A673 (cell line): ENCODE measurements at regions not wholly inside any gene's neighbourhood (a gene's known extent, or its start where the extent isn't known, plus 50 kb on each side); places are given as distances from the start of the nearest gene placed in this dataset.

Source experiments
- BruUV-seq: library from RNA; stranded (reverse); fragments of 400-500 nt; replicated peaks from 2 replicates; lab custom pipeline; 2021; lab: Mats Ljungman, UMichigan
- CTCF ChIA-PET: fragments of 300-600 bp; sonication (Branson Sonifier 250); formaldehyde crosslinking; loops from one replicate; lab custom pipeline; 2022; ENCODE audit warnings: antibody characterized with exemption; lab: Charles Lee
- POLR2A ChIA-PET: fragments of 300-600 bp; sonication (Branson Sonifier 250); formaldehyde crosslinking; loops from one replicate; lab custom pipeline; 2022; ENCODE audit warnings: antibody characterized with exemption; ENCODE audit not compliant: low non-redundant PET; lab: Charles Lee
- DNase-seq: peaks from one replicate; pipeline ENCODE4 v3.0.0-alpha.2; 2015; ENCODE audit warnings: low spot score
- H3K27ac ChIP-seq: fragments of 200-600 bp; sonication (generic); 2 replicates; pipeline ENCODE4 v1.5.1; 2016; ENCODE audit warnings: mixed run types, low read depth, mild to moderate bottlenecking, mixed read lengths, antibody characterized with exemption, low read length; ENCODE audit not compliant: poor library complexity, severe bottlenecking
- H3K27me3 ChIP-seq: fragments of 200-600 bp; sonication (generic); replicated peaks from 2 replicates; pipeline ENCODE4 v1.6.1; 2017; ENCODE audit warnings: mixed run types, low read depth, mild to moderate bottlenecking, mixed read lengths, antibody characterized with exemption, low read length; ENCODE audit not compliant: insufficient read depth, poor library complexity
- H3K36me3 ChIP-seq: fragments of 200-600 bp; sonication (generic); 2 replicates; pipeline ENCODE4 v1.6.1; 2016; ENCODE audit warnings: mixed run types, mild to moderate bottlenecking, mixed read lengths, antibody characterized with exemption, low read length; ENCODE audit not compliant: insufficient read depth, poor library complexity, severe bottlenecking
- H3K4me1 ChIP-seq: fragments of 200-600 bp; sonication (generic); 2 replicates; pipeline ENCODE4 v1.6.1; 2017; ENCODE audit warnings: mixed run types, mild to moderate bottlenecking, mixed read lengths, antibody characterized with exemption, low read length; ENCODE audit not compliant: insufficient read depth, poor library complexity, severe bottlenecking
- H3K4me3 ChIP-seq: fragments of 200-600 bp; sonication (generic); 2 replicates; pipeline ENCODE4 v1.5.1; 2016; ENCODE audit warnings: low read depth, mixed run types, mild to moderate bottlenecking, mixed read lengths, low read length; ENCODE audit not compliant: poor library complexity, severe bottlenecking
- H3K9me3 ChIP-seq: fragments of 200-600 bp; sonication (generic); 2 replicates; pipeline ENCODE4 v1.6.1; 2016; ENCODE audit warnings: mixed run types, low read depth, mild to moderate bottlenecking, mixed read lengths, antibody characterized with exemption, low read length; ENCODE audit not compliant: poor library complexity, severe bottlenecking
- EZH2 ChIP-seq: fragments of 200-600 bp; sonication (generic); IDR thresholded peaks from 2 replicates; pipeline ENCODE4 v1.6.1; 2017; ENCODE audit warnings: borderline replicate concordance, low read depth, mild to moderate bottlenecking, mixed read lengths, antibody characterized with exemption, low read length; ENCODE audit not compliant: poor library complexity, severe bottlenecking
- intact Hi-C: fragments of 100-400 bp; cut with micrococcal nuclease; formaldehyde crosslinking; loops from one replicate; pipeline ENCODE4 v1.10.0; 2022; ENCODE audit not compliant: unreplicated experiment
- TF ChIP-seq, protein P1 (sequence below): fragments of 300-800, 200-600 bp; sonication (generic); conservative IDR thresholded peaks from 2 replicates; pipeline ENCODE4 v1.5.1; 2017; ENCODE audit warnings: low read depth, mild to moderate bottlenecking, antibody characterized with exemption, low read length, moderate library complexity, mixed read lengths

GRCh38 chrX:110989869-110990268, 106.1 kb upstream of the PAK3 start:
- DNase-seq = no peak
- CTCF ChIA-PET = no interaction called here
- TF ChIP-seq, protein P1, sequence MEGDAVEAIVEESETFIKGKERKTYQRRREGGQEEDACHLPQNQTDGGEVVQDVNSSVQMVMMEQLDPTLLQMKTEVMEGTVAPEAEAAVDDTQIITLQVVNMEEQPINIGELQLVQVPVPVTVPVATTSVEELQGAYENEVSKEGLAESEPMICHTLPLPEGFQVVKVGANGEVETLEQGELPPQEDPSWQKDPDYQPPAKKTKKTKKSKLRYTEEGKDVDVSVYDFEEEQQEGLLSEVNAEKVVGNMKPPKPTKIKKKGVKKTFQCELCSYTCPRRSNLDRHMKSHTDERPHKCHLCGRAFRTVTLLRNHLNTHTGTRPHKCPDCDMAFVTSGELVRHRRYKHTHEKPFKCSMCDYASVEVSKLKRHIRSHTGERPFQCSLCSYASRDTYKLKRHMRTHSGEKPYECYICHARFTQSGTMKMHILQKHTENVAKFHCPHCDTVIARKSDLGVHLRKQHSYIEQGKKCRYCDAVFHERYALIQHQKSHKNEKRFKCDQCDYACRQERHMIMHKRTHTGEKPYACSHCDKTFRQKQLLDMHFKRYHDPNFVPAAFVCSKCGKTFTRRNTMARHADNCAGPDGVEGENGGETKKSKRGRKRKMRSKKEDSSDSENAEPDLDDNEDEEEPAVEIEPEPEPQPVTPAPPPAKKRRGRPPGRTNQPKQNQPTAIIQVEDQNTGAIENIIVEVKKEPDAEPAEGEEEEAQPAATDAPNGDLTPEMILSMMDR = no peak
- Histone ChIP-seq H3K9me3 (no peaks in the 10 kb centered on the region), H3K4me1 (no peaks in the 10 kb centered on the region), H3K36me3 (no peaks in the 10 kb centered on the region), H3K27me3 (peaks cover 36% of the 10 kb centered on the region), H3K4me3 (no peak overlapping the region), H3K27ac (no peak overlapping the region)
- intact Hi-C loops = no loop called here
- no TSS peak for BruUV-seq
- POLR2A ChIA-PET = no interaction called here

GRCh38 chrX:110989447-110989846, 106.5 kb upstream of the PAK3 start:
- TF ChIP-seq, protein P1 = no peak
- no peak for TF ChIP-seq EZH2
- H3K9me3 ChIP-seq = no peaks in the 10 kb centered on the region
- no peaks in the 10 kb centered on the region for H3K4me1 ChIP-seq
- peaks cover 36% of the 10 kb centered on the region for H3K27me3 ChIP-seq
- intact Hi-C loops = no loop called here
- ChIA-PET CTCF (no interaction called here), POLR2A (no interaction called here)
- no TSS peak for BruUV-seq
- H3K27ac ChIP-seq = no peak overlapping the region
- DNase-seq = no peak
- no peaks in the 10 kb centered on the region for H3K36me3 ChIP-seq
- H3K4me3 ChIP-seq = no peak overlapping the region

DNA sequence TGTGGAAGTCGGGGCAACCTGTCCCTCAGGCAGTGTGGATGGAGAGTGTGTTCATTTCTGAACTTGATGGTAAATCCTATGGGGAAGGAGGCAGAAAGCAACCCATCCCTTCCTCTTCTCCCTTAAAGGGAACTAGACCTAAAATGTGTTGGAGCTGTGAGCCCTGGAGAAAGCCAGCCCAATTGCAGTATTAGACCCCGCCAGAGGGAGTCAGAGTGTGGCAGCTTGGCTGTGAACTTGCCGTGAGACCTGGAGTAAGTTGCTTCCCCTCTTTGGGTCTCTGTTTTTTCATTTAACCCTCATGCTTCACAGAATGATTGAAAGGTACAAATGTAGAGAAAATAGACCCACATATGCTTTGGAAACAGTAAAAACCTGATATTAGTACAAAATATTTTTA, 108.7 kb upstream of the PAK3 start:
- no peaks in the 10 kb centered on the region for H3K36me3 ChIP-seq
- no peaks in the 10 kb centered on the region for H3K9me3 ChIP-seq
- H3K27me3 ChIP-seq = peaks cover 24% of the 10 kb centered on the region
- no peak overlapping the region for H3K4me3 ChIP-seq
- DNase-seq = no peak
- no peak overlapping the region for H3K27ac ChIP-seq
- BruUV-seq = no TSS peak
- TF ChIP-seq, protein P1 = 0 out of 2 replicates have a peak, but pooled peaks have one; percentile 20
- no peak for TF ChIP-seq EZH2
- intact Hi-C loops = no loop called here
- H3K4me1 ChIP-seq = no peaks in the 10 kb centered on the region
- ChIA-PET POLR2A (no interaction called here), CTCF (no interaction called here)
